GM18907 (cell line): ENCODE measurements at regions not wholly inside any gene's neighbourhood (a gene's known extent, or its start where the extent isn't known, plus 50 kb on each side); places are given as distances from the start of the nearest gene placed in this dataset.

Experiments used
- ATAC-seq: cut with Tn5 transposase; IDR thresholded peaks from one replicate; pipeline ENCODE4 v1.9.1; 2021; ENCODE audit warnings: mild to moderate bottlenecking, moderate library complexity; ENCODE audit not compliant: unreplicated experiment

- peak; percentile 88 for ATAC-seq
Observed at GRCh38 chr2:234308813-234309195, 188.1 kb downstream of the ARL4C start.

- no peak for ATAC-seq
Observed at GRCh38 chr2:234308073-234308812, 188.6 kb downstream of the ARL4C start.

GRCh38 chr2:234307322-234307961, 189.4 kb downstream of the ARL4C start:
- no peak for ATAC-seq

- no peak for ATAC-seq
Observed at GRCh38 chr2:234306426-234307173, 190.3 kb downstream of the ARL4C start.

GRCh38 chr2:234305846-234306245, 191.0 kb downstream of the ARL4C start:
- no peak for ATAC-seq

- ATAC-seq, result no peak
Observed at GRCh38 chr2:234304950-234305349, 191.9 kb downstream of the ARL4C start.

GRCh38 chr2:234302664-234302991, 194.3 kb downstream of the ARL4C start:
- no peak for ATAC-seq

- no peak for ATAC-seq
Observed at GRCh38 chr2:234300932-234301823, 195.7 kb downstream of the ARL4C start.

- ATAC-seq, result no peak
Observed at GRCh38 chr2:234300391-234300925, 196.4 kb downstream of the ARL4C start.

- ATAC-seq, result no peak
Observed at GRCh38 chr2:234298918-234299317, 198.0 kb downstream of the ARL4C start.

- ATAC-seq, result no peak
Observed at GRCh38 chr2:234296991-234297390, 199.9 kb downstream of the ARL4C start.

GRCh38 chr2:234293973-234294372, 202.9 kb downstream of the ARL4C start:
- ATAC-seq, result no peak

- no peak for ATAC-seq
Observed at GRCh38 chr2:234292962-234293243, 204.0 kb downstream of the ARL4C start.

GRCh38 chr2:234292205-234292961, 204.5 kb downstream of the ARL4C start:
- peak; percentile 51 for ATAC-seq

- ATAC-seq, result peak; percentile 21
Observed at GRCh38 chr2:234291765-234292204, 205.1 kb downstream of the ARL4C start.

GRCh38 chr2:234290671-234291070, 206.2 kb downstream of the ARL4C start:
- peak; percentile 79 for ATAC-seq

GRCh38 chr2:234289834-234290590, 206.9 kb downstream of the ARL4C start:
- no peak for ATAC-seq

- peak; percentile 28 for ATAC-seq
Observed at GRCh38 chr2:234288974-234289455, 207.9 kb downstream of the ARL4C start.

GRCh38 chr2:234287650-234288049, 209.2 kb downstream of the ARL4C start:
- ATAC-seq, result no peak
